Vagina (tissue), 2 donors: ENCODE measurements at regions not wholly inside any gene's neighbourhood (a gene's known extent, or its start where the extent isn't known, plus 50 kb on each side); places are given as distances from the start of the nearest gene placed in this dataset.

Experiments used
- CTCF ChIP-seq, 3 experiments: fragments of 450-650 bp in 2 of 3; fragments of 200-600 bp in 1 of 3; sonication (generic) in 1 of 3; IDR thresholded peaks; one replicate each; pipeline ENCODE4 v1.5.1; 2017 to 2019; ENCODE audit warnings: antibody characterized with exemption in 3 of 3, mild to moderate bottlenecking in 2 of 3, moderate library complexity in 2 of 3
- POLR2AphosphoS5 ChIP-seq, 2 donors: sonication (generic); formaldehyde crosslinking; IDR thresholded peaks; one replicate each; pipeline ENCODE4 v1.9.0; 2017; ENCODE audit warnings: antibody characterized with exemption in 2 of 2, mild to moderate bottlenecking in 2 of 2, low read depth in 1 of 2; ENCODE audit not compliant: insufficient read depth in 1 of 2

GRCh38 chr18:34061226-34061625 is 163.5 kb downstream of the NOL4 start:
- no peak for TF ChIP-seq CTCF (IDR thresholded peaks at IDR 0.05)
- TF ChIP-seq POLR2AphosphoS5 (IDR thresholded peaks at IDR 0.05; ENCODE audit: insufficient read depth in 1 of 2, low read depth in 1 of 2) = no peak
